ENCODE measurements at regions not wholly inside any gene's neighbourhood (a gene's known extent, or its start where the extent isn't known, plus 50 kb on each side); places are given as distances from the start of the nearest gene placed in this dataset.

DNA sequence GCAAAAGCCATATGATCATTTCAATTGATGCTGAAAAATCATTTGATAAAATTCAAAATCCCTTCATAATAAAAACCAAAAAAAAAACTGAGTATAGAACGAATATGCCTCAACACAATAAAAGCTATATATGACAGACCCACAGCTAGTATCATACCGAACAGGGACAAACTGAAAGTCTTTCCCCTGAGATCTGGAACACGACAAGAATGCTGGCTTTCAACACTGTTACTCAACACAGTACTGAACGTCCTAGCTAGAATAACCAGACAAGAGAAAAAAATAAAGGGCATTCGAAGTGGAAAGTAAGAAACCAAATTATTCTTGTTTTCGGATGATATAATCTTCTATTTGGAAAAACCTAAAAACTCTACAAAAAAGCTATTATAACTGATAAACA lies 559.9 kb downstream of the EPM2A start:
- Histone ChIP-seq H3K4me3 (no peak overlapping the region), H3K36me3 (no peaks in the 10 kb centered on the region), H3K27ac (no peak overlapping the region), H3K27me3 (replicated peaks; ENCODE audit: insufficient read depth) (no peaks in the 10 kb centered on the region), H3K9me3 (peaks cover 4% of the 10 kb centered on the region), H3K4me1 (ENCODE audit: control insufficient read depth in 1 of 2, low read depth in 2 of 2) (no peaks in the 10 kb centered on the region)
- ATAC-seq (ENCODE audit: insufficient number of reproducible peaks, low FRiP score, low read depth) (no peak), DNase-seq (ENCODE audit: low spot score) (no peak)
- TF ChIP-seq CTCF (IDR thresholded peaks at IDR 0.05): no peak

- TF ChIP-seq CTCF (IDR thresholded peaks at IDR 0.05): no peak
- no peak for DNase-seq (ENCODE audit: low spot score)
- H3K4me3 ChIP-seq: no peak overlapping the region
- H3K36me3 ChIP-seq: no peaks in the 10 kb centered on the region
- H3K9me3 ChIP-seq: peaks cover 4% of the 10 kb centered on the region
- H3K4me1 ChIP-seq (ENCODE audit: control insufficient read depth in 1 of 2, low read depth in 2 of 2): no peaks in the 10 kb centered on the region
- H3K27me3 ChIP-seq (replicated peaks; ENCODE audit: insufficient read depth): no peaks in the 10 kb centered on the region
- ATAC-seq (ENCODE audit: insufficient number of reproducible peaks, low FRiP score, low read depth): no peak
- H3K27ac ChIP-seq: no peak overlapping the region
Measured at GRCh38 chr6:145178391-145178790, 556.9 kb downstream of the EPM2A start.

DNA sequence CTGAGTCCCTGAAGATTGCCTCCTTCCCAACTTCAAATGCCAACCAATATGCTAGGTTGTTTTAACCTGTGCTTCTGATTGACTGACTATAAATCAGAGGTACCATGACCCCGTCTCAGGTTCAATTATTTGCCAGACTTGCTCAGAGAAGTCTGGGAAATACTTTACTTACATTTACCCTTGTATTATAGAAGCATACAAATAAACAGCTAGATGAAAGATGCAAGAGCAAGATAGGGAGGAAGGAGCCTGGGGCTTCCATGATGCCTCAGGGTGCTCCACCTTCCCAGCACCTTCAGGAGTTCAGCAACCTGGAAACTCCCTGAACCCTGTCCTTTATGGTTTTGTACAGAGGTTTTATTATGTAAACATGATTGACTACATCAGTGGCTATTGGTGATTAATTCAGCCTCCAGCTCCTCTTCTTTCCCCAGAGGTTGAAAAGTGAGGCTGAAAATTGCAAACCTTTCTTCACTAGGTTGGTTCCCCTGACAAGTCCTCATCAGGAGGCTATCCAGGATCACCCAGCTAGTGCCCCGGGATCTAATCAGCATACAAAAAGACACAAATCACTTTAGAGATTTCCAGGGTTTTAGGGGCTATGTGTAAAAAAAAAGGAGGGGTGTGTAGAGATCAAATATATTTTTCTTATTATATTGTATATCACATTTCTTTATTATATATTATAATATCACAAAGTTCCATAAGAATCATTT lies 547.7 kb downstream of the EPM2A start:
- Histone ChIP-seq H3K27ac (no peak overlapping the region), H3K9me3 (no peaks in the 10 kb centered on the region), H3K4me1 (ENCODE audit: control insufficient read depth in 1 of 2, low read depth in 2 of 2) (no peaks in the 10 kb centered on the region), H3K36me3 (no peaks in the 10 kb centered on the region), H3K4me3 (no peak overlapping the region), H3K27me3 (replicated peaks; ENCODE audit: insufficient read depth) (no peaks in the 10 kb centered on the region)
- ATAC-seq (ENCODE audit: insufficient number of reproducible peaks, low FRiP score, low read depth) (no peak), DNase-seq (ENCODE audit: low spot score) (no peak)
- TF ChIP-seq CTCF (IDR thresholded peaks at IDR 0.05): no peak

GRCh38 chr6:145189836-145190235 lies 545.5 kb downstream of the EPM2A start:
- Histone ChIP-seq H3K9me3 (no peaks in the 10 kb centered on the region), H3K36me3 (no peaks in the 10 kb centered on the region), H3K4me3 (no peak overlapping the region), H3K27ac (no peak overlapping the region), H3K27me3 (replicated peaks; ENCODE audit: insufficient read depth) (no peaks in the 10 kb centered on the region), H3K4me1 (ENCODE audit: control insufficient read depth in 1 of 2, low read depth in 2 of 2) (no peaks in the 10 kb centered on the region)
- no peak for TF ChIP-seq CTCF (IDR thresholded peaks at IDR 0.05)
- DNase-seq (ENCODE audit: low spot score) (no peak), ATAC-seq (ENCODE audit: insufficient number of reproducible peaks, low FRiP score, low read depth) (no peak)

- DNase-seq (ENCODE audit: low spot score) (no peak), ATAC-seq (ENCODE audit: insufficient number of reproducible peaks, low FRiP score, low read depth) (no peak)
- no peaks in the 10 kb centered on the region for H3K27me3 ChIP-seq (replicated peaks; ENCODE audit: insufficient read depth)
- H3K4me1 ChIP-seq (ENCODE audit: control insufficient read depth in 1 of 2, low read depth in 2 of 2): no peaks in the 10 kb centered on the region
- no peaks in the 10 kb centered on the region for H3K36me3 ChIP-seq
- no peak for TF ChIP-seq CTCF (IDR thresholded peaks at IDR 0.05)
- no peaks in the 10 kb centered on the region for H3K9me3 ChIP-seq
- H3K27ac ChIP-seq: no peak overlapping the region
- H3K4me3 ChIP-seq: no peak overlapping the region
Measured at GRCh38 chr6:145194389-145194788, 540.9 kb downstream of the EPM2A start.
